NCI-H2196 (cell line): ENCODE measurements at regions not wholly inside any gene's neighbourhood (a gene's known extent, or its start where the extent isn't known, plus 50 kb on each side); places are given as distances from the start of the nearest gene placed in this dataset.

Experiments
- DNase-seq: peaks from one replicate; lab custom pipeline; 2025; ENCODE audit not compliant: unreplicated experiment; lab: John Stamatoyannopoulos, UW

DNA sequence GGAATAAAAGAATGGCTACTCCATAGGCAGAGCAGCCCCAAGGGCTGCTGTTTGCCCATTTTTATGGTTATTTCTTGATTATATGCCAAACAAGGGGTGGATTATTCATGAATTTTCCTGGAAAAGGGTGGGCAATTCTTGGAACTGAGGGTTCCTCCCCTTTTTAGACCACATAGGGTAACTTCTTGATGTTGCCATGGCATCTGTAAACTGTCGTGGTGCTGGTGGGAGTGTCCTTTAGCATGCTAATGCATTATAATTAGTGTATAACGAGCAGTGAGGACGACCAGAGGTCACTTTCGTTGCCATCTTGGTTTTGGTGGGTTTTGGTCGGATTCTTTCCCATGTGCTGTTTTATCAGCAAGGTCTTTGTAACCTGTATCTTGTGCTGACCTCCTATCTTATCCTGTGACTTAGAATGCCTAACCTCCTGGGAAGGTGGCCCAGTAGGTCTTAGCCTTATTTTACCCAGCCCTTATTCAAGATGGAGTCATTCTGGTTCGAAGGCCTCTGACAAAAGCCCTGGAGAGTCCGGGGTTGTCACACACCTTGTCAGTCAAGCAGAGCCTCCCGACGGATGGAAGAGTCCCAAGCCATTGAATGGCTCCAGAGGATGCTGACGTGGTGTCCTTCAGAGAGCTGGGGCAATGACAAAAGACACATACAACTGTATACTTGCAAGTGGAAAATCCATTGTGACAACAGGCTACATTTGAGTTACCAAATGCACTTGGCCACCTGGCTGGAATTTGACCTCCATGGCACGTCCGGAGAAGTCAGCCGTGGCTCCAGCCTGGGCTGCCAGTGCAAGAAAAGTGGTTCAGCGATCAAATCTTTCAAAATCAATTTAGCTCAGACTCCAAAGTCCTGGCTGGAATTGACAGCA is 67.1 kb upstream of the CLINT1 start:
- DNase-seq: no peak

DNA sequence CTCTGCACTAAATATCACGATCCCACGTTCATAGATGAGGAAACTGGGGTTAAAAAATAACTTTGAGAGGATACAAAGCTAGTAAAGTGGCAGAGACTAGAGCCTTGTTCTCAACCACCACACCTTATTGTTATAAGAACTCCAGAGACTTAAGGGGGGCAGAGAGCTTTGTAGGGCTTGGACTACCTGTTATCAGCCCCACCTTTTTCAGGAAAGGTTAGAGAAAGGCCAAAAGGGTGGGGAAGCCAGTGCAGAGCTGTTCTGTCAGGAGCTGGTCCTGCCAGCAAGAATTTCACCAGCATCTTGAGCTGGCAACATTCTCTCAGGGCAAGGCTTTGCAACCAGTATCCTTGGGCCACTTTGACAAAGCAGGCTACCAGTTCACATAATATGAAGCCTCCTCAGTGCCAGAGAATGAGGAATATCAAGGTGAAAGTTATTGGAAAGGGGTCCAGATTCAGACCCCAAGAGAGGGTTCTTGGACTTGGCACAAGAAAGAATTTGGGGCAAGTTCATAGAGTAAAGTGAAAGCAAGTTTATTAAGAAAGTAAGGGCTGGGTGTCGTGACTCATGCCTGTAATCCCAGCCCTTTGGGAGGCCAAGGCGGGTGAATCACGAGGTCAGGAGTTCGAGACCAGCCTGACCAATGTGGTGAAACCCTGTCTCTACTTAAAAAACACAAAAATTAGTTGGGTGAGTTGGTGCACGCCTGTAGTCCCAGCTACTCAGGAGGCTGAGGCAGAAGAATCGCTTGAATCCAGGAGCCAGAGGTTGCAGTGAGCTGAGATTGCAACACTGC is 66.2 kb upstream of the CLINT1 start:
- no peak for DNase-seq

DNA sequence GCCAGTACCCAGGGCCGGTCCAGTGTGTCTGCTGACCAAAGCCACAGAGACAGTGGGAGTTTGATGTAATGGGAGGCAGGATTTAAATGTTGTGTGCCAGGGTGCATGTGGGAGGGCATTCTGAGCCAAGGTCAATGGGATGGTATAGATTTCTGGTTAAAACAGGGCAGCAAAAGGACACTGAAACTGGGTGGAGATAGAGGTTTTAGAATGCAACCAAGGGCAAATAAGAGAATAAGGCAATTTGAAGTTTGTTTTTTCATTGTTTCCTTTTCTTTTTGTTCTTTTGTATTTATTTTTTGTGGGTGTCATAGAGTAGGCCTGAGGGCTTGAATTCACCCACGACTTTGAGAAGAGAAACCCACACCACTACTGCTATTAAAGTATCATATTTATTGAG is 65.5 kb upstream of the CLINT1 start:
- DNase-seq: no peak

DNA sequence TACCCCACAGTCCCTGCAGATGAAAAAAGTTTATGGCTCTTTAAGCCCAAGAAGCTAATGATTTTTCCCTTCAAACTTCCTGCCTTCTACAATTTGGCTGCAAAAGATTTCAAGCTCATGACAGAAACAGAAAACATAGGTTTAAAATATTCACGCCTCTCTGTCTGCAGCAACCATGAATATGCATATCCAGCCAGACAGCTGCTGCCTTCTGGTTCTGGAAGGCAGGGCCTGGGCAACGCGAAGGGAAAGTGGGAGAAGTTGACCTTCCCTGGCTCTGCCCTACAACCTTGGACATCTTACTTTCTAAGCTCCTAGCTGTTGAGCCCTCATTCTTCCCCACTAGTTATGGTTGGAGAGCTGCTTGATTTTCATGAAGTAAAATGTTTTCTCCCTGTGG is 64.8 kb upstream of the CLINT1 start:
- DNase-seq: no peak

DNA sequence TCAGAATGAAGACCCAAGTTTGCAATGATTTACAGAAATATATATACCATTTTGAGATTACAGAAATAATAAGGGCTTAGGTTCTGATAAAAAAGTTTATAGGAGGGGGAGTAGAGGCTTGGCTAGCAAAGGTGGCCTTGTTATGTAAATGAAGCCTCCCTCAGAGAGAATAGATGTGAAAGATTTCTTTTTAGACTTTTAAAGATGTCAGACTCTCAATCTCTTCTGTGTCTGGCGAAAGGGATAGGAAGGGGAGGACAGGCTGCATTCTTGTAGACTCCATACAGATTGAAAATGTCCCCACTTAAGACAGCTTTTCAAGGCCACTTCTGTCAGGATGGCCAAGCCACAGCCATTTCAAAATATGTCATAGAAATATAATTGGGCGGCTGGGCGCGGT is 63.1 kb upstream of the CLINT1 start:
- DNase-seq: no peak

DNA sequence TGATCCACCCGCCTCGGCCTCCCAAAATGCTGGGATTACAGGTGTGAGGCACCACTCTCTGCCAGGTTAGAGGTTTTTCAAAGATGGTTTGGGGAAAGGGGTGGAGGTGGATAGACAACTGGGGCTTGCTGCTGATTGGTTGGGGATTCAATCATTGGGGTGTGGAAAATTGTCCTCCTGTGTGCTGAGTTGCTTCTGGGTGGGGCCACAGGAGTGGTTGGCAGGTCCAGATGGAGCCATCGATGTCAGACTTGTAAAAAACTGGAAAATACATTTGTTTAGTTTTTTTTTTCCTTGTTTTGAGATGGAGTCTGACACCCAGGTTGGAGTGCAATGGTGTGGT is 61.9 kb upstream of the CLINT1 start:
- DNase-seq: no peak

DNA sequence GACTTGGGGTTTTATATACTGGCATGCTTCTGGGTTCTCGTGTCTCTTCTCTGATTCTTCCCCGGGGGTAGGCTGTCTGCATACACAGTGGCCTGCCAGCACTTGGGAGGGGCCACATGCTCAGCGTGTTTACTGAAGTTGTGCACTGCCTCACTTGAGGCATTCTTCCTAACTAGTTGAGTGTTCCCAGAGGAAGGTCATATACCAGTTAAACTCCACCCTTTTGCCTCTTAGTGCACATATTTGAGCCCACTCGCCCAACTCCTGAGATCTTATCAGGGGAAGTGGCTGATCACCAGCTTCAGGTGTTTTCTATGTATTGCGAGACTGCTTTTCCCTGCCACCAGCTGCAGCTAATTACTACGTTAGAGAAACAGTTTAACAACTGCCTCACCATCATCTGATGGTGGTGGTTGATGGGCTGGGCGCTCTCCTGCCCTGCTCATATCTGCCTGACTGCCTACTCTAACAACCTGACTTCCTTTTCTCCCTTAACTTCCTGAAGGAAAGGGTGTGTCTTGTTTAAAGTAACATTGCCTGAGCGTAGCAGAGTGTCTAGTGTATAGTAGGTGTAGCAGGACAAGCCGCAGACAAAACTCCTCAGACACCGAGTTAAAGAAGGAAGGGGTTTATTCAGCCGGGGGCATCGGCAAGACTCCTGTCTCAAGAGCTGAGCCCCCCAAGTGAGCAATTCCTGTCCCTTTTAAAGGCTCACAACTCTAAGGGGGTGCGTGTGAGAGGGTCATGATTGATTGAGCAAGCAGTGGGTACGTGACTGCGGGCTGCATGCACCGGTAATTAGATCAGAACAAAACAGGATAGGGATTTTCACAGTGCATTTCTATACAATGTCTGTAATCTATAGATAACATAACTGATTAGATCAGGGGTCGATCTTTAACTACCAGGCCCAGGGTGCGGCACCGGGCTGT is 60.1 kb upstream of the CLINT1 start:
- no peak for DNase-seq

DNA sequence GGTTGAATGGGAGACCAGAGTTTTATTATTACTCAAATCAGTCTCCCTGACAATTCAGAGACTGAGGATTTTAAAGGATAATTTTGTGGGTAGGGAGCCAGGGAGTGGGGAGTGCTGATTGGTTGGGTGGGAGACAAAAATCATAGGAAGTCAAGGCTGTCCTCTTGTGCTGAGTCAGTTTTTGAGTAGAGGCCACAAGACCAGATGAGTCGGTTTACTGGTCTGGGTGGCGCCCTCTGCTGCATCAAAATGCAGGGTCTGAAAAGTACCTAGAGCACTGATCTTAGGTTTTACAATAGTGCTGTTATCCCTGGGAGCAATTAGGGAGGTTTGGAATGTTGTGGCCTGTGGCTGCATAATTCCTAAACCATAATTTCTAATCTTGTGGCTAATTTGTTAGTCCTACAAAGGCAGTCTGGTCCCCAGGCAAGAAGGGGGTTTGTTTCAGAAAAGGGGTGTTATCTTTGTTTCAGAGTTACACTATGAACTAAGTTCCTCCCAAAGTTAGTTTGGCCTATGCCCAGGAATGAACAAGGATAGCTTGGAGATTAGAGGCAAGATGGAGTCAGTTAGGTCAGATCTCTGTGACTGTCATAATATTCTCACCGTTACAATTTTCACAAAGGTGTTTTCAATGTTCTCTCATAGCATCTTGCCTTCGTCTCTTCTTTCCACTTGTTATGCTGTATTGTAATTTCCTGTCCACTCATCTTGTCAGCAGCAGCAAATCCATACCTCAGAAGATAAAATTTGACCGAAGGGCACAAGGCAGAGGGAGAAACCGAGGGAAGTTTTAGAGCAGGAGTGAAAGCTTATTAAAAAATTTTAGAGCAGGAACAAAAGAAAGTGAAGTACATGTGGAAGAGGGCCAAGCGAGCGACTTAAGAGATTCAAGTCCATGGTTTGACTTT is 59.2 kb upstream of the CLINT1 start:
- peak; percentile 27 for DNase-seq

DNA sequence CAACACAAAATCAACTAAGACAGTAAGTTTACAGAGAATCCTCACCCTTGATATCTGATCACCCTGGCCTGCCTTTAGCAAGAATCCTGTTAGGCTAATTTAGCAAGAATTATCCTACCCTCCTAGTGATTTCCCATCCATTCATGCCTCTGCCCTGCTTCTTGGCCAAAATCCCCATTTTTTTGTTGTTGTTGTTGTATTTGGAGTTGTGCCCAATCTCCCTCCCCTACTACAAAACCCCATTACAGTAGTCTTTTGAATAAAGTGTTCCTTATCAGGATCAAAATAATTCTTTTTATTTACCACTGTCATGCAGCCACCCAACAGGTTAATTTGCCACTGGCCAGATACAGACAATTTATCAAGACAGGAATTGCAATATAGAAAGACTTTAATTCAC is 58.5 kb upstream of the CLINT1 start:
- DNase-seq: no peak

DNA sequence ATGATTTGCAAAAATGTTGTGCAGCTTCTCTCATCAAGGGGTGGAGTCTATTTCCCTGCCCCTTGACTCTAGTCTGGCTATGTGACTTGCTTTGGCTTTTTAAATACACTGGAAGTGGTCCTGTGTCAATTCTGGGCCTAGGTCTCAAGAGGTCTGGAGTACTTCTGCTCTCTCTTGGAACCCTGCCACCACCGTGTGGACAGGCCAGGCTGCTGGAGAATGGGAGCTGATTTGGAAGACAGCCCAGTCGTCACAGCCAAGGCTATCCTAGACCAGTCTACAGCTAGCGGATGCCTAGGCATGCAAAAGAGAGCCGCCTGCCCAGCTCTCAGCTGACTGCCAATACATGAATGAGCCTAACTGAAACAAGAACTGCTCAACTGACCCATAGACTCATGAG is 56.7 kb upstream of the CLINT1 start:
- DNase-seq: peak; percentile 93

DNA sequence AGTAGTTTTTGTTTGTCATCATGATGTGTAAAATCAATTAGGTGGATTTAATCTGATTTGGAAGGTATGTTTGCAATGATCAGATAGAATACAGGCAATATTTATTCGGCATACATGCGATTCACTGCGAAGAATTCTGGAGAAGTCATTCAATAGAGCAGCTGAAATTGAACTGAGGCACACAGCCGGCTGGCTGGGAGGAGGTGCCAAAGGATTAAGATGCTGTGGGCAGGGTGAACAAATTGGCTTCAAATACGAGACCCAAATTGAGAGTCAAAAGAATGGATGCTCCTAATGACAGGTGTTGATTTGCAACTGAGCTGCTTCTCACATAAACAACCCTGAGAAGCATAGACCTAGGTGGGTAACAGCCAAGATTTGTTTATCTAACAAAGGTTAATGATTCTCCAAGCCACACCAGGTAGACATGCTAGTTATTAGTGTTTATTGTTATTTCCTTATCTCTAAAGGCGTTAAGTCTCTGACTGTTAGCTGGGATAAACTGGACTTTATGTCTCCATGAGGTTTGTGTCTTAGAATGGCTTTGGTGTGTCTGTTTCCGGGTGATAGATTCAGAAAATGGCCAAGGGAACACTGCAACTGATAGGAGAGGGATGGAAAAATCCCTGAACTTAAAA is 55.3 kb upstream of the CLINT1 start:
- DNase-seq: no peak

DNA sequence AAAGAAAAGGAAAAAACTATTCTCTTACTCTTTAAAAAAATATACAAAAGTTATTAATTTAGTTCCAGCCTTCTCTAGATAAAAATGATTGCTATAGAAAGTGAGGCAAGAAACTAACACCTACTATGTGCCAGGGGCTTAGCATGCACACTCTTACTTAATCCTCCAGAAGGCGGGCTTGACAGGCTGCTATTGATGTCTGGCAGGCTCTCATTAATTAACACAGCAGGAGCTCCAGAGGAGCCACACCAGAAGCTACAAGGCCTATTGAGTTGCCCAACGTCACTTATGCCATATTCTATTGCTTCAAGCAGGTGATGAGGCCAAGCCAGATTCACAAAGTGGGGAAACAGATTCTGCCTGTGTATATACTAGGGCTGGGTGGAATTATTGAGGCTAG is 54.6 kb upstream of the CLINT1 start:
- DNase-seq: peak; percentile 19

DNA sequence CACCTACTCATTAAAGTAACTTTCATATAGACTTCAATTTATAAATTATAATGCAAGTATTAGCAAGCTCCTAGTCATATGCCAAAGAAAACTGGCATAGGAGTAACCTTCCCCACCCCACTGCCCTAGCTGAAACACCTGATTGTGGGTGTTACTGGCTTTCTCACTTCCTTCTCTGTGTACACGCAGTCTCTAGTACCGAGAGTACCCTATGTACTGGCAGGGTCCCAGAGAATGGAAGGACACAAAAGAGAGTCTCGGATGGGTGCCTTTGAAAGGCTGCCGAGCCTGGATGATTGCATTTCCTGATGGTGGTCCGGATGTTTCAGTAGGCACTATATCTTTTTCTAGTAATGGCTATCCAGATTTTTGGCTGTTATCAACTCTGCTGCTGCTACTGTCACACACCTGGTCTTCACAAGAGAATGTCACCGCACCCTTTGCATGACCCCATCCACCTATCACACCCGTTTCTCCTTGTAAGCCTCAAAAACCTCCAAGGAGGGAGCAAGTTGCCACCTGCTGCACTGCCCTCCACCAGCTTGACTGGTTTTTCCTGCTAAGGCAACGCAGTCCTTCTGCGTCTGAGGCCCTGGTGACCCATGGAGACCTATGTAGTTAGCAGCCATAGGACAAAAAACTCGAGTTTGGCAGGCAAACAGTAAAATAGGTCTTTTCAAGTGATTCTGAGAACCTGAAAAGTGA is 53.8 kb upstream of the CLINT1 start:
- DNase-seq: peak; percentile 76

DNA sequence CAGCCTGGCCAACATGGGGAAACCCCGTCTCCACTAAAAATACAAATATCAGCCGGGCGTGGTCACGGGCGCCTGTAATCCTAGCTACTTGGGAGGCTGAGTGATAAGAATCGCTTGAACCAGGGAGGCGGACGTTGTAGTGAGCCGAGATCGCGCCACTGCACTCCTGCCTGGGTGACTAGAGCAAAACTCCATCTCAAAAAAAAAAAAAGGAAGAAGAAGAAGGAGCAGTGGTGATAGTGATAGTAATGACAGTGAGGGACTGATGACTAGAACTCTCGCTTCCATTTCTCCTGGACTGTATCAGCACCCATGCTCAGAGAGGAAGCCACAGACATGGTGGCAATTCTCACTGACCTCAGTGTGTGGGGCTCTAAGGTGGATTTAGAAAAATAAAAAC is 52.6 kb upstream of the CLINT1 start:
- DNase-seq: no peak
